ENCODE measurements at regions not wholly inside any gene's neighbourhood (a gene's known extent, or its start where the extent isn't known, plus 50 kb on each side); places are given as distances from the start of the nearest gene placed in this dataset.
"Not testable (repeated sequence)": the region's sequence is repeated elsewhere in the genome, so short reads cannot be mapped to it uniquely, and the experiment has no call there.

DNA sequence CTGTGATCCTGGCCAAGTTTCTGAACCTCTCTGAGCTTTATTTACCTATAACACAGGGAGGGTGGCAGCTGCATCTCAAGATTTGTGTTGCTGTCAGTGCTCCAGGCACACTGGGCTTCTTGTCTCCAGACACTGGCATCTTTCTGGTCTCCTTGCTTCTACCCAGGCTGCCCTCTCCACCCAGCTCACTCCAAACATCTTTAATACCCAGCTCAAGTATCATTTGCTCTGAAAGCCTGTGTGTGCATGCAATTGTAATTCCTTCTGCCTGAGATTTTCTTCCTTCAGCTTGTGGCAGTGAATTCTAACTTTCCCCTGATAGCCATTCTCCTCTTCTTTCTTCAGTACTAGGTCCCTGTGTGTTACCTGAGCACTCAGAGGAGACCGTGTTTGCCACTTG lies 50.7 kb upstream of the USP7 start:
- TF ChIP-seq, protein P1, sequence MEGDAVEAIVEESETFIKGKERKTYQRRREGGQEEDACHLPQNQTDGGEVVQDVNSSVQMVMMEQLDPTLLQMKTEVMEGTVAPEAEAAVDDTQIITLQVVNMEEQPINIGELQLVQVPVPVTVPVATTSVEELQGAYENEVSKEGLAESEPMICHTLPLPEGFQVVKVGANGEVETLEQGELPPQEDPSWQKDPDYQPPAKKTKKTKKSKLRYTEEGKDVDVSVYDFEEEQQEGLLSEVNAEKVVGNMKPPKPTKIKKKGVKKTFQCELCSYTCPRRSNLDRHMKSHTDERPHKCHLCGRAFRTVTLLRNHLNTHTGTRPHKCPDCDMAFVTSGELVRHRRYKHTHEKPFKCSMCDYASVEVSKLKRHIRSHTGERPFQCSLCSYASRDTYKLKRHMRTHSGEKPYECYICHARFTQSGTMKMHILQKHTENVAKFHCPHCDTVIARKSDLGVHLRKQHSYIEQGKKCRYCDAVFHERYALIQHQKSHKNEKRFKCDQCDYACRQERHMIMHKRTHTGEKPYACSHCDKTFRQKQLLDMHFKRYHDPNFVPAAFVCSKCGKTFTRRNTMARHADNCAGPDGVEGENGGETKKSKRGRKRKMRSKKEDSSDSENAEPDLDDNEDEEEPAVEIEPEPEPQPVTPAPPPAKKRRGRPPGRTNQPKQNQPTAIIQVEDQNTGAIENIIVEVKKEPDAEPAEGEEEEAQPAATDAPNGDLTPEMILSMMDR (conservative IDR thresholded peaks at IDR 0.05) = no peak
- Mint-ChIP-seq H3K9me3 (no peaks in the 10 kb centered on the region), H3K4me3 (no peak overlapping the region), H3K4me1 (ENCODE audit: unreplicated experiment) (no peaks in the 10 kb centered on the region), H3K27me3 (peaks cover 6% of the 10 kb centered on the region), H3K27ac (no peak overlapping the region), H3K36me3 (no peaks in the 10 kb centered on the region)
- DNase-seq (ENCODE audit: extremely low spot score, unreplicated experiment) = no peak

DNA sequence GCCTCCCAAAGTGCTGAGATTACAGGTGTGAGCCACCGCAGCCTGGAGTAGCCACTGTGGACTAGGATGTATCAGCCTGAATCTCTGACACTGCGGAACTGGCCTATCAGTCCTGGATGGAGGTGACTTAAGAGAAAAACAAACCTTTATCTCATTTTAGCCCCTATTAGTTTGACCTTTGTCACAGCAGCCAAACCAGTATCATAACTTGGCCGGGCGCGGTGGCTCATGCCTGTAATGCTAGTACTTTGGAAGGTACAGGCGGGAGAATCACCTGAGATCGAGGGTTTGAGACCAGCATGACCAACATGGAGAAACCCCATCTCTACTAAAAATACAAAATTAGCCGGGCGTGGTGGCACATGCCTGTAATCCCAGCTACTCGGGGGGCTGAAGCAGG lies 51.8 kb upstream of the USP7 start:
- DNase-seq (ENCODE audit: extremely low spot score, unreplicated experiment) = no peak
- H3K27me3 Mint-ChIP-seq = peaks cover 4% of the 10 kb centered on the region
- no peaks in the 10 kb centered on the region for H3K36me3 Mint-ChIP-seq
- no peak overlapping the region for H3K27ac Mint-ChIP-seq
- no peaks in the 10 kb centered on the region for H3K9me3 Mint-ChIP-seq
- TF ChIP-seq, protein P1 (conservative IDR thresholded peaks at IDR 0.05) = no peak
- no peaks in the 10 kb centered on the region for H3K4me1 Mint-ChIP-seq (ENCODE audit: unreplicated experiment)
- H3K4me3 Mint-ChIP-seq = no peak overlapping the region

DNA sequence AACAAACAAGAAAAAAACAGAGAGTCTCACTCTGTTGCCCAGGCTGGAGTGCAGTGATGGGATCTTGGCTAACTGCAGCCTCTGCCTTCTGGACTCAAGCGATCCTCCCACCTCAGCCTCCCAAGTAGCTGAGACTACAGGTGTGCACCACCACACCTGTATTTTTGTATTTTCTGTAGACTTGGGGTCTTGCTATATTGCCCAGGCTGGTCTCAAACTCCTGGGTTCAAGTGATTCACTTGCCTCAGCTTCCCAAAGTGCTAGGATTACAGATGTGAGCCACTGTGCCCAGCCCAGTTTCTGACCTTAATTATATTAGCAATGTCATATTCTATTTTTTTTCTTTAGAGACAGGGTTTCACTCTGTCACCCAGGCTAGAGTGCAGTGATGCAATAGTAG lies 52.3 kb upstream of the USP7 start:
- H3K4me1 Mint-ChIP-seq (ENCODE audit: unreplicated experiment); H3K27me3 Mint-ChIP-seq; H3K9me3 Mint-ChIP-seq; H3K36me3 Mint-ChIP-seq; DNase-seq (ENCODE audit: extremely low spot score, unreplicated experiment); H3K4me3 Mint-ChIP-seq; H3K27ac Mint-ChIP-seq: not testable (repeated sequence)

DNA sequence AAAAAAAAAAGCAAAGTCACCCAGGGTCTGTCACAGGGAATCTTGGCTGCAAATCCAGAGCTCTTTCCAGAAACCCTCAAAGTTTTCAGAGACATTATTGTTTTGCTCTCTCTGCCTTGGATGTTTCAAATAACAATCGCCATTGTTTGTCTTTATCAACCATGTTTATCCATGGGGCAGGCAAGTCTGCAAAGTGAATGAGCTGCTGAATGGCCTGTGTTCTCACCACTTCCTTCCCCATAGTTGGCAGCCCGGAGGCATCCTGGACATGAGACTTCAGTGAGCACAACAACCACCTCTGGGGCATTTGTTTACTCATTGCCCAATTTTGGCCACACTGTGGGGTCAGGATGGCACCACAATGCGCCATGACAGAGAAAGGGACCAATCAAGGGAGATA lies 53.1 kb upstream of the USP7 start:
- no peaks in the 10 kb centered on the region for H3K4me1 Mint-ChIP-seq (ENCODE audit: unreplicated experiment)
- no peak for DNase-seq (ENCODE audit: extremely low spot score, unreplicated experiment)
- H3K36me3 Mint-ChIP-seq = no peaks in the 10 kb centered on the region
- TF ChIP-seq, protein P1 (conservative IDR thresholded peaks at IDR 0.05) = no peak
- H3K27me3 Mint-ChIP-seq = peaks cover 3% of the 10 kb centered on the region
- H3K27ac Mint-ChIP-seq = no peak overlapping the region
- no peak overlapping the region for H3K4me3 Mint-ChIP-seq
- H3K9me3 Mint-ChIP-seq = no peaks in the 10 kb centered on the region

DNA sequence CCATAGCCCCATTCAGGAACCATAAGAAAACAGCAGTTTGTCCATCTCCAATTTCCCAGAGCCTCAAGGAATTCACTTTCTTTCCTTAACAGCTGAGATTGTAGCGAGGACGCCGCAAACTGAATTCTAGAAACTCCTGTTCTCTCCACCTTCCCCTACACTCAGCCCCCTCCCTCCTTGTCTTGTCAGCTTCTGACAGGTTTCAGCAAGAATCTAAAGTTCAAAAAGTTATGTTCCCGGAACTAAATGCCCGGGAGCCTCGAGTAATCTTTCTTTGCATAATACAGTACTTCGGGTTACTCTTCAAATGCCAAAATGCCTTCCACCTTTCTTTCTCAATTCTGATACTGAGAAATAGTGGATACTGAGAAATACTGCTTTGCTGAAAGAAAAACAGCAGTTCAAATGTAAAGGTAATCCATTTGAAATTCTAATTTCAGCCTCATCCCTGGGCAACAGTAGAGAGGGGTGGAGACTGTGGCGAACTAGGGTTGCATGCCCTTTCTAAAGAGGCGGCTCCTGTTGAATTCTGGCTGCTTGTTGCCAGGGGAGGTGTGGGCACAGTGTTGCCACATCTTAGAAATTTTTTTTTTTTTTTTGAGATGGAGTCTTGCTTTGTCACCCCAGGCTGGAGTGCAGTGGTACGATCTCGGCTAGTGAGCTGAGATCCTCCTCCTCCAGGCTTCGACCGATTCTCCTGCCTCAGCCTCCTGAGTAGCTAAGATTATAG lies 63.5 kb upstream of the USP7 start:
- Mint-ChIP-seq H3K27me3 (no peaks in the 10 kb centered on the region), H3K36me3 (no peaks in the 10 kb centered on the region), H3K4me1 (ENCODE audit: unreplicated experiment) (peaks cover 6% of the 10 kb centered on the region), H3K9me3 (no peaks in the 10 kb centered on the region), H3K4me3 (no peak overlapping the region), H3K27ac (no peak overlapping the region)
- no peak for DNase-seq (ENCODE audit: extremely low spot score, unreplicated experiment)
- TF ChIP-seq, protein P1 (conservative IDR thresholded peaks at IDR 0.05) = no peak

DNA sequence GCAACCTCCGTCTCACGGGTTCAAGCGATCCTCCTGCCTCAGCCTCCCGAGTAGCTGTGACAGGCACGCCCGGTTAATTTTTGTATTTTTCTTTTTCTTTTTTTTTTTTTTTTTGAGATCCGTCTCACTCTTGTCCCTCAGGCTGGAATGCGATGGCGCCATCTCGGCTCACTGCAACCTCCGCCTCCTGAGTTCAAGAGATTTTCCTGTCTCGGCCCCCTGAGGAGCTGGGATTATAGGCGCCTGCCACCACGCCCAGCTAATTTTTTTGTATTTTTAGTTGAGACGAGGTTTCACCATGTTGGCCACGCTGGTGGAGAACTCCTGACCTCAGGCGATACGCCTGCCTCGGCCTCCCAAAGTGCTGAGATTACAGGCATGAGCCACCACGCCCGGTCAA lies 63.0 kb upstream of the HAPSTR1 start:
- H3K36me3 Mint-ChIP-seq; H3K27ac Mint-ChIP-seq; H3K4me3 Mint-ChIP-seq; H3K9me3 Mint-ChIP-seq; DNase-seq (ENCODE audit: extremely low spot score, unreplicated experiment); H3K27me3 Mint-ChIP-seq; H3K4me1 Mint-ChIP-seq (ENCODE audit: unreplicated experiment): not testable (repeated sequence)

DNA sequence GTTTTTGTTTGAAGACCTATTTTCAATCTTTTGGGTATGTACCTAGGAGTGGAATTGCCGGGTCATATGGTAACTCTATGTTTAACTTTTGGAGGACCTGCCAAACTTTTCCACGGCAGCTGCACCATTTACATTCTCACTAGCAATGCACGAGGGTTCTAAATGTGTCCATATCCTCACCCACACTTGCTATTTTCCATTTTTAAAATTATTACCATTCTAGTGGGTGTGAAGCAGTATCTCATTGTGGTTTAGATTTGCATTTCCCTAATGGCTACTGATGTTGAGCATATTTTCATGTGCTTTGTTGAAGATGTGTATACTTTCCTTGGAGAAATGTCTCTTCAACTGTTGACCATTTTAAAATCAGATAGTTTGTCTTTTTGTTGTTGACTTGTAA lies 60.3 kb upstream of the HAPSTR1 start:
- TF ChIP-seq, protein P1 (conservative IDR thresholded peaks at IDR 0.05) = no peak
- H3K27ac Mint-ChIP-seq = no peak overlapping the region
- no peaks in the 10 kb centered on the region for H3K36me3 Mint-ChIP-seq
- H3K9me3 Mint-ChIP-seq = no peaks in the 10 kb centered on the region
- DNase-seq (ENCODE audit: extremely low spot score, unreplicated experiment) = no peak
- H3K4me3 Mint-ChIP-seq = no peak overlapping the region
- H3K27me3 Mint-ChIP-seq = no peaks in the 10 kb centered on the region
- H3K4me1 Mint-ChIP-seq (ENCODE audit: unreplicated experiment) = peaks cover 6% of the 10 kb centered on the region
